Stomach (tissue), 4 donors: ENCODE measurements at regions not wholly inside any gene's neighbourhood (a gene's known extent, or its start where the extent isn't known, plus 50 kb on each side); places are given as distances from the start of the nearest gene placed in this dataset.

Experiments
- EP300 ChIP-seq: sonication (generic); formaldehyde crosslinking; IDR thresholded peaks from one replicate; pipeline ENCODE4 v1.6.1; 2017; ENCODE audit warnings: antibody characterized with exemption
- POLR2A ChIP-seq, 4 donors: fragments of 450-650 bp; IDR thresholded peaks; one replicate each; pipeline ENCODE4 v1.6.1; 2016; ENCODE audit warnings: antibody characterized with exemption in 4 of 4, control low read depth in 2 of 4, mild to moderate bottlenecking in 1 of 4, moderate library complexity in 1 of 4
- POLR2AphosphoS5 ChIP-seq, 3 donors: sonication (generic); formaldehyde crosslinking; IDR thresholded peaks; one replicate each; pipeline ENCODE4 v1.6.1; 2016; ENCODE audit warnings: antibody characterized with exemption in 3 of 3
- TF ChIP-seq, protein P1 (sequence below), 7 experiments: fragments of 450-650 bp in 4 of 7; fragments of 200-600 bp in 3 of 7; sonication (generic) in 3 of 7; IDR thresholded peaks; one replicate each; pipeline ENCODE4 v1.5.1; 2016 to 2019; ENCODE audit warnings: antibody characterized with exemption in 7 of 7, control low read depth in 2 of 7, mild to moderate bottlenecking in 1 of 7

DNA sequence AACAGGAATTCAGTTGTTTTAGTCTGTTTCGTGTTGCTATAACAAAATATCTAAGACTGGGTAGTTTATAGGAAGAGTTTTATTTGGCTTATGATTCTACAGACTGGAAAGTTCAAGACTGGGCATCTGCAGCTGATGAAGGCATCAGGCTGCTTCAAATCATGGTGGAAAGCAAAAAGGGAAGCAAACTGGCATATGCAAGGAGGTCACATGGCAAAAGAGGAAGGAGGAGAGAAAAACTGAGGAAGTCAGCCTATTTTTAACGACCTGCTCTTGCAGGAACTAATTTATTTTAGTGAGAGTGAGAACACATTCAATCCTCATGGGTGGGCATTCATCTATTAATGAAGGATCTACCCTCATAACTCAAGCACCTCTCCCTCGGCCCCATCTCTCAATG, 363.1 kb upstream of the HS3ST1 start:
- TF ChIP-seq, protein P1, sequence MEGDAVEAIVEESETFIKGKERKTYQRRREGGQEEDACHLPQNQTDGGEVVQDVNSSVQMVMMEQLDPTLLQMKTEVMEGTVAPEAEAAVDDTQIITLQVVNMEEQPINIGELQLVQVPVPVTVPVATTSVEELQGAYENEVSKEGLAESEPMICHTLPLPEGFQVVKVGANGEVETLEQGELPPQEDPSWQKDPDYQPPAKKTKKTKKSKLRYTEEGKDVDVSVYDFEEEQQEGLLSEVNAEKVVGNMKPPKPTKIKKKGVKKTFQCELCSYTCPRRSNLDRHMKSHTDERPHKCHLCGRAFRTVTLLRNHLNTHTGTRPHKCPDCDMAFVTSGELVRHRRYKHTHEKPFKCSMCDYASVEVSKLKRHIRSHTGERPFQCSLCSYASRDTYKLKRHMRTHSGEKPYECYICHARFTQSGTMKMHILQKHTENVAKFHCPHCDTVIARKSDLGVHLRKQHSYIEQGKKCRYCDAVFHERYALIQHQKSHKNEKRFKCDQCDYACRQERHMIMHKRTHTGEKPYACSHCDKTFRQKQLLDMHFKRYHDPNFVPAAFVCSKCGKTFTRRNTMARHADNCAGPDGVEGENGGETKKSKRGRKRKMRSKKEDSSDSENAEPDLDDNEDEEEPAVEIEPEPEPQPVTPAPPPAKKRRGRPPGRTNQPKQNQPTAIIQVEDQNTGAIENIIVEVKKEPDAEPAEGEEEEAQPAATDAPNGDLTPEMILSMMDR (IDR thresholded peaks at IDR 0.05), result no peak
- no peak for TF ChIP-seq POLR2A (IDR thresholded peaks at IDR 0.05)
- no peak for TF ChIP-seq POLR2AphosphoS5 (IDR thresholded peaks at IDR 0.05)
- TF ChIP-seq EP300, result no peak
